HL-60 (cell line): ENCODE measurements at regions not wholly inside any gene's neighbourhood (a gene's known extent, or its start where the extent isn't known, plus 50 kb on each side); places are given as distances from the start of the nearest gene placed in this dataset.

Source experiments
- DNase-seq, 2 experiments: peaks; one replicate each; pipeline ENCODE4 v3.0.0-alpha.2; 2010 to 2020; ENCODE audit warnings: low read depth in 1 of 2, low spot score in 1 of 2
- H3K27ac ChIP-seq: fragments of 250-450 bp; sonication (Bioruptor Pico); replicated peaks from 2 replicates; pipeline ENCODE4 v1.5.1; 2020; ENCODE audit warnings: mild to moderate bottlenecking, moderate library complexity
- H3K27me3 ChIP-seq: fragments of 250-450 bp; sonication (Bioruptor Pico); 2 replicates; pipeline ENCODE4 v1.5.1; 2021; ENCODE audit warnings: mild to moderate bottlenecking, moderate library complexity; ENCODE audit not compliant: insufficient read depth, poor library complexity, severe bottlenecking
- H3K4me3 ChIP-seq: replicated peaks from 2 replicates; pipeline ENCODE4 v1.5.1; 2011; ENCODE audit warnings: mild to moderate bottlenecking, control low read depth, low read length; ENCODE audit not compliant: insufficient read depth
- GABPA ChIP-seq: IDR thresholded peaks from 2 replicates; pipeline ENCODE4 v1.6.1; 2012; ENCODE audit warnings: low read depth
- POLR2AphosphoS5 ChIP-seq: IDR thresholded peaks from 2 replicates; pipeline ENCODE4 v1.6.1; 2012; ENCODE audit warnings: low read depth
- SPI1 ChIP-seq: IDR thresholded peaks from 2 replicates; pipeline ENCODE4 v1.6.1; 2012; ENCODE audit warnings: low read depth, mild to moderate bottlenecking, borderline replicate concordance
- TF ChIP-seq, protein P1 (sequence below): IDR thresholded peaks from one replicate; pipeline ENCODE4 v1.5.1; 2011; ENCODE audit warnings: low read length, control low read depth, inconsistent platforms; ENCODE audit not compliant: insufficient read depth
- TF ChIP-seq, protein P2 (sequence below): IDR thresholded peaks from 2 replicates; pipeline ENCODE4 v1.6.1; 2012; ENCODE audit warnings: low read depth; ENCODE audit not compliant: insufficient replicate concordance

DNA sequence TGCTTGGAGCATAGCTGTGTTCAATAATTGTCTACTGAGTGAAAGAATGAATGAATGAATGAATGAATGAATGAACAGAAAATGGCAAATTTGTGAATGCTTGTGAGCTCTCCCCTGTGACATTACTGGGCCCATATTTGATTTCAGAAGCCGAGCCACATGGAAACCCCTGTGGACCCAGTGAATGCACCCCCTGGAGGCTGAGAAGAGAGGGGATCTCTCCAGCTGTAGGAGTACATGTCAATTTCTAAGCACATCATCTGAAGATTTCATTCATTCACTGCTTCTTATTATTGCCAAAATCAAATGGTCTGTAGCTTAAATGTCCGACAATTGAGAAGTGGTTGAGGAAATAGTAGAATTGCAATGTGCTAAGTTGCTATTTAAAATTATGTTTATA, 58.3 kb upstream of the DOCK1 start:
- Histone ChIP-seq H3K27ac (no peak overlapping the region), H3K27me3 (no peaks in the 10 kb centered on the region), H3K4me3 (no peak overlapping the region)
- DNase-seq: no peak
- TF ChIP-seq SPI1 (no peak), POLR2AphosphoS5 (no peak), GABPA (no peak)
- TF ChIP-seq, protein P1, sequence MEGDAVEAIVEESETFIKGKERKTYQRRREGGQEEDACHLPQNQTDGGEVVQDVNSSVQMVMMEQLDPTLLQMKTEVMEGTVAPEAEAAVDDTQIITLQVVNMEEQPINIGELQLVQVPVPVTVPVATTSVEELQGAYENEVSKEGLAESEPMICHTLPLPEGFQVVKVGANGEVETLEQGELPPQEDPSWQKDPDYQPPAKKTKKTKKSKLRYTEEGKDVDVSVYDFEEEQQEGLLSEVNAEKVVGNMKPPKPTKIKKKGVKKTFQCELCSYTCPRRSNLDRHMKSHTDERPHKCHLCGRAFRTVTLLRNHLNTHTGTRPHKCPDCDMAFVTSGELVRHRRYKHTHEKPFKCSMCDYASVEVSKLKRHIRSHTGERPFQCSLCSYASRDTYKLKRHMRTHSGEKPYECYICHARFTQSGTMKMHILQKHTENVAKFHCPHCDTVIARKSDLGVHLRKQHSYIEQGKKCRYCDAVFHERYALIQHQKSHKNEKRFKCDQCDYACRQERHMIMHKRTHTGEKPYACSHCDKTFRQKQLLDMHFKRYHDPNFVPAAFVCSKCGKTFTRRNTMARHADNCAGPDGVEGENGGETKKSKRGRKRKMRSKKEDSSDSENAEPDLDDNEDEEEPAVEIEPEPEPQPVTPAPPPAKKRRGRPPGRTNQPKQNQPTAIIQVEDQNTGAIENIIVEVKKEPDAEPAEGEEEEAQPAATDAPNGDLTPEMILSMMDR: no peak
- TF ChIP-seq, protein P2, sequence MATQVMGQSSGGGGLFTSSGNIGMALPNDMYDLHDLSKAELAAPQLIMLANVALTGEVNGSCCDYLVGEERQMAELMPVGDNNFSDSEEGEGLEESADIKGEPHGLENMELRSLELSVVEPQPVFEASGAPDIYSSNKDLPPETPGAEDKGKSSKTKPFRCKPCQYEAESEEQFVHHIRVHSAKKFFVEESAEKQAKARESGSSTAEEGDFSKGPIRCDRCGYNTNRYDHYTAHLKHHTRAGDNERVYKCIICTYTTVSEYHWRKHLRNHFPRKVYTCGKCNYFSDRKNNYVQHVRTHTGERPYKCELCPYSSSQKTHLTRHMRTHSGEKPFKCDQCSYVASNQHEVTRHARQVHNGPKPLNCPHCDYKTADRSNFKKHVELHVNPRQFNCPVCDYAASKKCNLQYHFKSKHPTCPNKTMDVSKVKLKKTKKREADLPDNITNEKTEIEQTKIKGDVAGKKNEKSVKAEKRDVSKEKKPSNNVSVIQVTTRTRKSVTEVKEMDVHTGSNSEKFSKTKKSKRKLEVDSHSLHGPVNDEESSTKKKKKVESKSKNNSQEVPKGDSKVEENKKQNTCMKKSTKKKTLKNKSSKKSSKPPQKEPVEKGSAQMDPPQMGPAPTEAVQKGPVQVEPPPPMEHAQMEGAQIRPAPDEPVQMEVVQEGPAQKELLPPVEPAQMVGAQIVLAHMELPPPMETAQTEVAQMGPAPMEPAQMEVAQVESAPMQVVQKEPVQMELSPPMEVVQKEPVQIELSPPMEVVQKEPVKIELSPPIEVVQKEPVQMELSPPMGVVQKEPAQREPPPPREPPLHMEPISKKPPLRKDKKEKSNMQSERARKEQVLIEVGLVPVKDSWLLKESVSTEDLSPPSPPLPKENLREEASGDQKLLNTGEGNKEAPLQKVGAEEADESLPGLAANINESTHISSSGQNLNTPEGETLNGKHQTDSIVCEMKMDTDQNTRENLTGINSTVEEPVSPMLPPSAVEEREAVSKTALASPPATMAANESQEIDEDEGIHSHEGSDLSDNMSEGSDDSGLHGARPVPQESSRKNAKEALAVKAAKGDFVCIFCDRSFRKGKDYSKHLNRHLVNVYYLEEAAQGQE: no peak

DNA sequence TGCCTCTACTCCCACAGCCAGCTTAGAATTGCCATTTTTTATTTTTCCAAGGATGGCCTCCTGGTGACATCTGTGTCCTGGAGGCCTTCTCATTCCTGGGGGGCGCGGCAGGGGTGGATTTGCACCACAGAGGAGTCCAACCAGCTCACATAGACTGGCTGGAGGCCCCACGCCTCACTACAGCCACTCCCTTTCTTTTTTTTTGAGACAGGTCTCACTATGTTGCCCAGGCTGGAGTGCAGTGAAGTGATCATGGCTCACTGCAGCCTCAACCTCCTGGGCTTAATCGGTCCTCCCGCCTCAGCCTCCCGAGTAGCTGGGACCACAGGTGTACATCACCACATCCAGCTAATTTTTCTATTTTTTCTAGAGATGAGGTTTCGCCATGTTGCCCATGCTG, 57.6 kb upstream of the DOCK1 start:
- H3K27ac ChIP-seq: no peak overlapping the region
- no peak overlapping the region for H3K4me3 ChIP-seq
- DNase-seq: no peak
- TF ChIP-seq, protein P1: no peak
- TF ChIP-seq, protein P2: no peak
- no peak for TF ChIP-seq SPI1
- TF ChIP-seq GABPA: no peak
- no peak for TF ChIP-seq POLR2AphosphoS5
- H3K27me3 ChIP-seq: no peaks in the 10 kb centered on the region

DNA sequence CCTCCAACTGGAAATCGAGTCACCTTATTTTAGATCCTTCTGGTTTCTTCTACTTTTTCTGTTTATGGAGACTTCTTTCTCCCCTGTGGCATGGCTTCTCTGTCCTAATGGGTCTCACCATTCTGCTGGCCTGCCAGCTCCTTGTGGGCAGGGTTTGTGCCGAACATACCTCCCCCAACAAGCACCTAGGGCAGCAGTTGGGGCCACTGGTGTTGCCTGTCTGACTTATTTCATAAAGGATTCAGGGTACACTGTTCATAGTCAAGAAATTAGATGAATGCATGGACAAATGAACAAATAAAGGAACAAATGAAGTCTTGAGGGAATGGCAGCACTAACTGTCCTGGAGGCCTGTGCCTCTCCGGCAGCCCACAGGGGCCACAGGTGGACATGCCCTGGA, 55.6 kb upstream of the DOCK1 start:
- TF ChIP-seq SPI1: no peak
- Histone ChIP-seq H3K4me3 (no peak overlapping the region), H3K27ac (no peak overlapping the region), H3K27me3 (no peaks in the 10 kb centered on the region)
- no peak for DNase-seq

DNA sequence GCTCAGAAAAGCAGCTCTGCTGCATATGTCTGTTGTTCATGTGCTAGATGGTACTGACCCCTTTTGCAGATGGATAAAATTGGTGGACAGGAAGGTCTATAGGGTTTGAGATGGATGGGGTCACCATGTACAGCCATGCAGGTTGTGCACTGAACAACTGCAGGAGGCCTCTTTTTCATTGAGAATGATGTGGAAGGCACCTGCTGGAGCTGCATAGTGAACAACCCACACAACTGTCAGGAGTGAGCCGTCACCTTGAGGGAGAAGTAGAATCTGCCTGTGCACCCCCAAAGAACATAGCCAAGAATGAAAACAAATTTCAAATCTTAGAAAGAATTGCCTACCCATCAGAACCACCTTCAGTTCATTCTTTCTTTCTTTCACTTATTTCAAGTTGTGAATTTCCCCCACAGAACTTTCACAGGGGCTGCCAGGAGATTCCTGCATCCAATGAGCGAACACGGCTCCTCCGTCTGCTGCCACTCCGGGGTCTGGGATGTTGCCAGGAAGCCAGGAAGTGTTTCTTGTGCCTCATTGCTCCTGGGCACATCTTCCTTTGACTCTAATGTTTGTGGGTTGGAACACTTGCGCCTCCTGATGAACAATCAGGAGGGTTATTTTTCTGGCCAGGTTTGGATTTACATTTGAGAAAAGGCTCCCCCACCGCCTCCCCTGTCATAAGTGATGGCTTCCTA, 53.7 kb upstream of the DOCK1 start:
- no peak for DNase-seq
- no peak for TF ChIP-seq SPI1
- TF ChIP-seq, protein P2: no peak
- TF ChIP-seq, protein P1: no peak
- no peak for TF ChIP-seq GABPA
- no peak for TF ChIP-seq POLR2AphosphoS5
- Histone ChIP-seq H3K27ac (no peak overlapping the region), H3K27me3 (no peaks in the 10 kb centered on the region), H3K4me3 (no peak overlapping the region)
